ENCODE measurements at regions not wholly inside any gene's neighbourhood (a gene's known extent, or its start where the extent isn't known, plus 50 kb on each side); places are given as distances from the start of the nearest gene placed in this dataset.

GRCh38 chr1:200354243-200354642 lies 55.6 kb downstream of the ZNF281 start:
- Histone ChIP-seq H3K27ac (ENCODE audit: low read depth, low read length) (no peak overlapping the region), H3K4me1 (ENCODE audit: control insufficient read depth, insufficient read depth, low read length) (no peaks in the 10 kb centered on the region), H3K36me3 (ENCODE audit: control insufficient read depth, insufficient read depth, low read length) (no peaks in the 10 kb centered on the region), H3K4me3 (ENCODE audit: low read depth, low read length) (no peak overlapping the region), H3K9me3 (ENCODE audit: control insufficient read depth, insufficient read depth, low read length) (no peaks in the 10 kb centered on the region), H3K27me3 (ENCODE audit: control insufficient read depth, insufficient read depth, low read length) (no peaks in the 10 kb centered on the region)
- DNase-seq (ENCODE audit: low read depth in 4 of 6, low spot score in 6 of 6): no peak
- WGBS (ENCODE audit: insufficient coverage): no CpG with 5 or more reads among the region's 2 CpGs

- Histone ChIP-seq H3K4me3 (ENCODE audit: low read depth, low read length) (no peak overlapping the region), H3K4me1 (ENCODE audit: control insufficient read depth, insufficient read depth, low read length) (no peaks in the 10 kb centered on the region), H3K27ac (ENCODE audit: low read depth, low read length) (no peak overlapping the region), H3K36me3 (ENCODE audit: control insufficient read depth, insufficient read depth, low read length) (no peaks in the 10 kb centered on the region), H3K9me3 (ENCODE audit: control insufficient read depth, insufficient read depth, low read length) (no peaks in the 10 kb centered on the region), H3K27me3 (ENCODE audit: control insufficient read depth, insufficient read depth, low read length) (no peaks in the 10 kb centered on the region)
- 100% methylated on average over 1 of the region's 1 CpG for whole genome bisulfite sequencing (ENCODE audit: insufficient coverage)
- no peak for DNase-seq (ENCODE audit: low read depth in 4 of 6, low spot score in 6 of 6)
Observed at GRCh38 chr1:200353232-200353631, 56.6 kb downstream of the ZNF281 start.

GRCh38 chr1:200351826-200352549 lies 57.8 kb downstream of the ZNF281 start:
- no peaks in the 10 kb centered on the region for H3K27me3 ChIP-seq (ENCODE audit: control insufficient read depth, insufficient read depth, low read length)
- WGBS (ENCODE audit: insufficient coverage): no CpG with 5 or more reads among the region's 4 CpGs
- no peaks in the 10 kb centered on the region for H3K36me3 ChIP-seq (ENCODE audit: control insufficient read depth, insufficient read depth, low read length)
- H3K4me1 ChIP-seq (ENCODE audit: control insufficient read depth, insufficient read depth, low read length): no peaks in the 10 kb centered on the region
- H3K27ac ChIP-seq (ENCODE audit: low read depth, low read length): no peak overlapping the region
- no peak overlapping the region for H3K4me3 ChIP-seq (ENCODE audit: low read depth, low read length)
- no peak for DNase-seq (ENCODE audit: low read depth in 4 of 6, low spot score in 6 of 6)
- H3K9me3 ChIP-seq (ENCODE audit: control insufficient read depth, insufficient read depth, low read length): no peaks in the 10 kb centered on the region

GRCh38 chr1:200351425-200351824 lies 58.4 kb downstream of the ZNF281 start:
- H3K4me1 ChIP-seq (ENCODE audit: control insufficient read depth, insufficient read depth, low read length): no peaks in the 10 kb centered on the region
- no peak overlapping the region for H3K27ac ChIP-seq (ENCODE audit: low read depth, low read length)
- no peaks in the 10 kb centered on the region for H3K9me3 ChIP-seq (ENCODE audit: control insufficient read depth, insufficient read depth, low read length)
- DNase-seq (ENCODE audit: low read depth in 4 of 6, low spot score in 6 of 6): no peak
- no peaks in the 10 kb centered on the region for H3K36me3 ChIP-seq (ENCODE audit: control insufficient read depth, insufficient read depth, low read length)
- no peaks in the 10 kb centered on the region for H3K27me3 ChIP-seq (ENCODE audit: control insufficient read depth, insufficient read depth, low read length)
- WGBS (ENCODE audit: insufficient coverage): 82% methylated on average over 1 of the region's 4 CpGs
- H3K4me3 ChIP-seq (ENCODE audit: low read depth, low read length): no peak overlapping the region

- Histone ChIP-seq H3K4me1 (ENCODE audit: control insufficient read depth, insufficient read depth, low read length) (no peaks in the 10 kb centered on the region), H3K4me3 (ENCODE audit: low read depth, low read length) (no peak overlapping the region), H3K9me3 (ENCODE audit: control insufficient read depth, insufficient read depth, low read length) (no peaks in the 10 kb centered on the region), H3K27ac (ENCODE audit: low read depth, low read length) (no peak overlapping the region), H3K27me3 (ENCODE audit: control insufficient read depth, insufficient read depth, low read length) (no peaks in the 10 kb centered on the region), H3K36me3 (ENCODE audit: control insufficient read depth, insufficient read depth, low read length) (no peaks in the 10 kb centered on the region)
- 100% methylated on average over 1 of the region's 9 CpGs for WGBS (ENCODE audit: insufficient coverage)
- no peak for DNase-seq (ENCODE audit: low read depth in 4 of 6, low spot score in 6 of 6)
Observed at GRCh38 chr1:200346700-200347099, 63.1 kb downstream of the ZNF281 start.

GRCh38 chr1:200345520-200345919 lies 64.3 kb downstream of the ZNF281 start:
- no CpG with 5 or more reads among the region's 4 CpGs for WGBS (ENCODE audit: insufficient coverage)
- H3K36me3 ChIP-seq (ENCODE audit: control insufficient read depth, insufficient read depth, low read length): no peaks in the 10 kb centered on the region
- H3K27me3 ChIP-seq (ENCODE audit: control insufficient read depth, insufficient read depth, low read length): no peaks in the 10 kb centered on the region
- H3K27ac ChIP-seq (ENCODE audit: low read depth, low read length): no peak overlapping the region
- no peaks in the 10 kb centered on the region for H3K9me3 ChIP-seq (ENCODE audit: control insufficient read depth, insufficient read depth, low read length)
- no peak for DNase-seq (ENCODE audit: low read depth in 4 of 6, low spot score in 6 of 6)
- no peaks in the 10 kb centered on the region for H3K4me1 ChIP-seq (ENCODE audit: control insufficient read depth, insufficient read depth, low read length)
- no peak overlapping the region for H3K4me3 ChIP-seq (ENCODE audit: low read depth, low read length)

- Histone ChIP-seq H3K4me3 (ENCODE audit: low read depth, low read length) (no peak overlapping the region), H3K4me1 (ENCODE audit: control insufficient read depth, insufficient read depth, low read length) (no peaks in the 10 kb centered on the region), H3K36me3 (ENCODE audit: control insufficient read depth, insufficient read depth, low read length) (no peaks in the 10 kb centered on the region), H3K9me3 (ENCODE audit: control insufficient read depth, insufficient read depth, low read length) (no peaks in the 10 kb centered on the region), H3K27ac (ENCODE audit: low read depth, low read length) (no peak overlapping the region), H3K27me3 (ENCODE audit: control insufficient read depth, insufficient read depth, low read length) (no peaks in the 10 kb centered on the region)
- WGBS (ENCODE audit: insufficient coverage): 100% methylated on average over 2 of the region's 2 CpGs
- DNase-seq (ENCODE audit: low read depth in 4 of 6, low spot score in 6 of 6): no peak
Observed at GRCh38 chr1:200343874-200344273, 66.0 kb downstream of the ZNF281 start.

- no peaks in the 10 kb centered on the region for H3K4me1 ChIP-seq (ENCODE audit: control insufficient read depth, insufficient read depth, low read length)
- H3K27me3 ChIP-seq (ENCODE audit: control insufficient read depth, insufficient read depth, low read length): no peaks in the 10 kb centered on the region
- H3K36me3 ChIP-seq (ENCODE audit: control insufficient read depth, insufficient read depth, low read length): no peaks in the 10 kb centered on the region
- H3K27ac ChIP-seq (ENCODE audit: low read depth, low read length): no peak overlapping the region
- DNase-seq (ENCODE audit: low read depth in 4 of 6, low spot score in 6 of 6): no peak
- no peak overlapping the region for H3K4me3 ChIP-seq (ENCODE audit: low read depth, low read length)
- H3K9me3 ChIP-seq (ENCODE audit: control insufficient read depth, insufficient read depth, low read length): no peaks in the 10 kb centered on the region
- whole genome bisulfite sequencing (ENCODE audit: insufficient coverage): 93% methylated on average over 4 of the region's 5 CpGs
Observed at GRCh38 chr1:200342511-200343311, 67.1 kb downstream of the ZNF281 start.

- no peak overlapping the region for H3K27ac ChIP-seq (ENCODE audit: low read depth, low read length)
- H3K36me3 ChIP-seq (ENCODE audit: control insufficient read depth, insufficient read depth, low read length): no peaks in the 10 kb centered on the region
- no peak for DNase-seq (ENCODE audit: low read depth in 4 of 6, low spot score in 6 of 6)
- H3K4me1 ChIP-seq (ENCODE audit: control insufficient read depth, insufficient read depth, low read length): no peaks in the 10 kb centered on the region
- H3K27me3 ChIP-seq (ENCODE audit: control insufficient read depth, insufficient read depth, low read length): no peaks in the 10 kb centered on the region
- H3K4me3 ChIP-seq (ENCODE audit: low read depth, low read length): no peak overlapping the region
- WGBS (ENCODE audit: insufficient coverage): no CpG with 5 or more reads among the region's 2 CpGs
- no peaks in the 10 kb centered on the region for H3K9me3 ChIP-seq (ENCODE audit: control insufficient read depth, insufficient read depth, low read length)
Observed at GRCh38 chr1:200338451-200338850, 71.4 kb downstream of the ZNF281 start.

GRCh38 chr1:200337831-200338230 lies 72.0 kb downstream of the ZNF281 start:
- Histone ChIP-seq H3K36me3 (ENCODE audit: control insufficient read depth, insufficient read depth, low read length) (no peaks in the 10 kb centered on the region), H3K4me3 (ENCODE audit: low read depth, low read length) (no peak overlapping the region), H3K27me3 (ENCODE audit: control insufficient read depth, insufficient read depth, low read length) (no peaks in the 10 kb centered on the region), H3K27ac (ENCODE audit: low read depth, low read length) (no peak overlapping the region), H3K9me3 (ENCODE audit: control insufficient read depth, insufficient read depth, low read length) (no peaks in the 10 kb centered on the region), H3K4me1 (ENCODE audit: control insufficient read depth, insufficient read depth, low read length) (no peaks in the 10 kb centered on the region)
- DNase-seq (ENCODE audit: low read depth in 4 of 6, low spot score in 6 of 6): no peak
- 89% methylated on average over 3 of the region's 3 CpGs for WGBS (ENCODE audit: insufficient coverage)
